Fibroblast of lung (primary cell): ENCODE measurements at regions not wholly inside any gene's neighbourhood (a gene's known extent, or its start where the extent isn't known, plus 50 kb on each side); places are given as distances from the start of the nearest gene placed in this dataset.

Experiments used
- EZH2 ChIP-seq: IDR thresholded peaks from 2 replicates; pipeline ENCODE4 v1.5.1; 2012; ENCODE audit warnings: low read length, control low read depth, mild to moderate bottlenecking; ENCODE audit errors: missing control alignments
- TF ChIP-seq, protein P1 (sequence below), 2 donors: IDR thresholded peaks in 1 of 2; conservative IDR thresholded peaks in 1 of 2; 1 replicate in 1 of 2; 2 replicates in 1 of 2; pipeline ENCODE4 v1.5.1; 2011 to 2012; ENCODE audit warnings: low read length in 2 of 2, control low read depth in 1 of 2, inconsistent platforms in 1 of 2, low read depth in 1 of 2, mild to moderate bottlenecking in 1 of 2

- TF ChIP-seq, protein P1, sequence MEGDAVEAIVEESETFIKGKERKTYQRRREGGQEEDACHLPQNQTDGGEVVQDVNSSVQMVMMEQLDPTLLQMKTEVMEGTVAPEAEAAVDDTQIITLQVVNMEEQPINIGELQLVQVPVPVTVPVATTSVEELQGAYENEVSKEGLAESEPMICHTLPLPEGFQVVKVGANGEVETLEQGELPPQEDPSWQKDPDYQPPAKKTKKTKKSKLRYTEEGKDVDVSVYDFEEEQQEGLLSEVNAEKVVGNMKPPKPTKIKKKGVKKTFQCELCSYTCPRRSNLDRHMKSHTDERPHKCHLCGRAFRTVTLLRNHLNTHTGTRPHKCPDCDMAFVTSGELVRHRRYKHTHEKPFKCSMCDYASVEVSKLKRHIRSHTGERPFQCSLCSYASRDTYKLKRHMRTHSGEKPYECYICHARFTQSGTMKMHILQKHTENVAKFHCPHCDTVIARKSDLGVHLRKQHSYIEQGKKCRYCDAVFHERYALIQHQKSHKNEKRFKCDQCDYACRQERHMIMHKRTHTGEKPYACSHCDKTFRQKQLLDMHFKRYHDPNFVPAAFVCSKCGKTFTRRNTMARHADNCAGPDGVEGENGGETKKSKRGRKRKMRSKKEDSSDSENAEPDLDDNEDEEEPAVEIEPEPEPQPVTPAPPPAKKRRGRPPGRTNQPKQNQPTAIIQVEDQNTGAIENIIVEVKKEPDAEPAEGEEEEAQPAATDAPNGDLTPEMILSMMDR (conservative IDR thresholded peaks at IDR 0.05 in 1 of 2, IDR thresholded peaks at IDR 0.05 in 1 of 2; ENCODE audit: low read depth in 1 of 2, low read length in 2 of 2): no peak
- TF ChIP-seq EZH2: no peak
These were observed 470.4 kb upstream of the ROBO1 start for GRCh38 chr3:80238152-80238551.
